ENCODE measurements at regions not wholly inside any gene's neighbourhood (a gene's known extent, or its start where the extent isn't known, plus 50 kb on each side); places are given as distances from the start of the nearest gene placed in this dataset.

DNA sequence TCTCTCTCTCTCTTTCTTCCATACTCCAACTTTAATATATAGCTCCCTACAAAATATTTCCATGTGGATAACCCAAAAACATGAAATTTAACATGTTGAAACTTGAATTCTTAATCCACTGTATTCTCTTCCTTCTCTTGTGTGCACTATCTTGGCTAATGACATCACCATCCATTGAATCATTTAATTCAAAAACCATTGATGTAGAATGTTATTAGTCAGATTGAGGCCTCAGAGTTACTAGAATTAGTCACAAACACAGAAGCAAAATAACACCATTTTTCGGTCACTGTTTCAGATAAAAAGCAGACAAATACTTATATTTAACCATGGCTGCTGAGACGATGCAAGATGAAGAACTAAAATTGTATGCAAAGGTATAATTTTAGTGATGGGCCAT is 256.9 kb upstream of the LRRC3B start:
- no peaks in the 10 kb centered on the region for H3K36me3 ChIP-seq (ENCODE audit: control insufficient read depth in 1 of 2, insufficient read depth in 2 of 2, low read length in 2 of 2)
- H3K27me3 ChIP-seq (ENCODE audit: low read depth, low read length), result no peaks in the 10 kb centered on the region
- peaks cover 0 to 3% of the 10 kb centered on the region in 2 donors for H3K9me3 ChIP-seq (ENCODE audit: control insufficient read depth in 1 of 2, low read length in 2 of 2)
- no peak overlapping the region for H3K4me3 ChIP-seq (ENCODE audit: low read depth in 1 of 2, low read length in 2 of 2)
- no peaks in the 10 kb centered on the region for H3K4me1 ChIP-seq (ENCODE audit: control insufficient read depth in 1 of 2, insufficient read depth in 2 of 2, low read length in 2 of 2)
- no peak overlapping the region for H3K27ac ChIP-seq (ENCODE audit: low read length)

DNA sequence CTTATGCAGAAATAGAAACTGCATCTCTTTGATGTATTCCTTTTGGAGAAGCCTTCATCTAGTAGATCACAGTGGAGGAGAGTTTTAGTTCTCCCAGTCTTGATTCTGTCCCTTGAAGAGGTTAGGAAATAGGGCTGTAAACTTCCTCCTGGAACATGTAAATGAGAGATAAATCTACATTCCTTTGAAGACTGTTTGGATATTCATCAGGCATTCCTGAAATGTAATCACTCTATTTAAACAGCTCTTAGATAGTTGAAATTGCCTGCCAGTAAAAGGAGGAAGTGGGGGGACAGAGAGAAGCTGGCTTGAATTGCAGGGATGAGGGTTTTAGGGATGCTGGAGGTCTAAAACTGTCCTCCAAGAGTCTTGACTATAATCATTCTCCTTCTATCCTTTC is 254.3 kb upstream of the LRRC3B start:
- no peaks in the 10 kb centered on the region for H3K36me3 ChIP-seq (ENCODE audit: control insufficient read depth in 1 of 2, insufficient read depth in 2 of 2, low read length in 2 of 2)
- no peak overlapping the region for H3K27ac ChIP-seq (ENCODE audit: low read length)
- H3K27me3 ChIP-seq (ENCODE audit: low read depth, low read length), result no peaks in the 10 kb centered on the region
- H3K9me3 ChIP-seq (ENCODE audit: control insufficient read depth in 1 of 2, low read length in 2 of 2), result no peaks in the 10 kb centered on the region
- H3K4me1 ChIP-seq (ENCODE audit: control insufficient read depth in 1 of 2, insufficient read depth in 2 of 2, low read length in 2 of 2), result no peaks in the 10 kb centered on the region
- no peak overlapping the region for H3K4me3 ChIP-seq (ENCODE audit: low read depth in 1 of 2, low read length in 2 of 2)

DNA sequence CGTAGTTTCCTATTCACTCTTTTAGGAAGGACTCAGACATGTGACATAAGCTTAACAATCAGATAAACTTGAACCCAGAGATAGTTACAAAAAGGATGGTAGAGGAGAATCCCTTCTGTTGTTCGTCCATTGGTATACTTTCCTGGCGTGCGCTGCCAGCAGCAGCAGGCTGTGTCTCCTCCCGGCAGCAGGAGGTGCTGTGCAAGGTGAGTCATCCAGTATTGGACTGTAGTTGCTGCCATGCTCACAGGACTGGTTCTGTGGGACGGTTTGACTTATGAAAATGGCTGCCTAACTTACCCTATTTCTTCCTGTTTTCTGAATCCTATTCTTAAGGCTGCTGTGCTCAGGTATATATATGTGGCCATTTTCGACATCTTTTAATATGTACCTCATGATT is 253.4 kb upstream of the LRRC3B start:
- Histone ChIP-seq H3K27ac (ENCODE audit: low read length) (no peak overlapping the region), H3K4me3 (ENCODE audit: low read depth in 1 of 2, low read length in 2 of 2) (no peak overlapping the region), H3K36me3 (ENCODE audit: control insufficient read depth in 1 of 2, insufficient read depth in 2 of 2, low read length in 2 of 2) (no peaks in the 10 kb centered on the region)

DNA sequence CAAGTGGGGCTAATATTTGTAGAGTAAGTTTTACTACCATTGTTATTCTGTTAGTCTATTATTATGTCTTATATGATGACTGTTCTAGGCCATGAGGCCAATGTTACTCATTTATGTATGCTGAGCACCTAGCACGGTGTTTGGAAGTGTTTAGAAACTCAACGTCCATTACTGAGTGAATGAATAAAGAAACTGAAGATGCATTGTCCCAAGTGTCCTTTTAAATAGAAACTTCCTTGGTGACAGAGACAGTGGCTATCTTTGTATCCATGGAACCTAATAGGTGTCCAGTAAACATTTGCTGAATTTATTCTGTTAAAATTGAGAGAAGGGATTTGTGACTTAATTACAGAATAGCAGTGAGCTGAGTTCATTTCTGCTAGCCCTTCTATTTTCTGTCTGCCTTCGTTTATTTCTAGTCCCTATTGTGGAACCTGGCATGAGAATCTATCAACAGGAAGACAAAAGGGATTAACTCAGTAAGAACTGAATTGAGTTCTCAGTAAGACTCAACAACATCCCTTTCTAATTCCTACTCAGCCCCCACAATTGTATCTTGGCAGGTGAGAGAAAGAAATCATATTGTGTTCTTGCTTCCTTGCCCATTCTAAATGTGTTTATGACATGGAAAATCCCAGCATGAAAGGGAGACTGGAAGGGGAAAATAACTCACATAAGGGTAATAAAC is 246.6 kb upstream of the LRRC3B start:
- H3K4me1 ChIP-seq (ENCODE audit: control insufficient read depth in 1 of 2, insufficient read depth in 2 of 2, low read length in 2 of 2), result no peaks in the 10 kb centered on the region
- no peaks in the 10 kb centered on the region for H3K9me3 ChIP-seq (ENCODE audit: control insufficient read depth in 1 of 2, low read length in 2 of 2)
- no peak overlapping the region for H3K4me3 ChIP-seq (ENCODE audit: low read depth in 1 of 2, low read length in 2 of 2)
- no peak overlapping the region for H3K27ac ChIP-seq (ENCODE audit: low read length)
- no peaks in the 10 kb centered on the region for H3K27me3 ChIP-seq (ENCODE audit: low read depth, low read length)
- H3K36me3 ChIP-seq (ENCODE audit: control insufficient read depth in 1 of 2, insufficient read depth in 2 of 2, low read length in 2 of 2), result no peaks in the 10 kb centered on the region

More for the DNA sequence above, 253.4 kb upstream of the LRRC3B start:
- no peaks in the 10 kb centered on the region for H3K4me1 ChIP-seq (ENCODE audit: control insufficient read depth in 1 of 2, insufficient read depth in 2 of 2, low read length in 2 of 2)
- no peaks in the 10 kb centered on the region for H3K9me3 ChIP-seq (ENCODE audit: control insufficient read depth in 1 of 2, low read length in 2 of 2)
- no peaks in the 10 kb centered on the region for H3K27me3 ChIP-seq (ENCODE audit: low read depth, low read length)

DNA sequence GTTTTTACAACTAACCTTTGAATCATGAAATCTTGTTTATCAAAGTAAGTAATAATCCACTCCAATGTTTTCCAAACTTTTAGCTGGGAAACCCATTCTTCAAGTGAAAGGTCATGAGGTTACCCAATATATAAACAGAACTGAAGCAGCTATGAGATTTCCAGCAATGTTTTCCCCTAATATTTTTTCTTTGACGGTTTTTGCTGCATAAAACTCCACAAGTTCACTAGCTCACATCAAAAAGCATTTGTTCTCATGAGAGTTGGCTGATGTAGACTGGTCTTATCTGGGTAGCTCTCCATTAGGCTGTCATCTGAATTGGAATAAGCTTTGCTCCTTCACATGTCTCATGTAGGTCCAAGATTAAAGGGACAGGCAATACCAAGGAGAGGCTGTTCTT is 241.2 kb upstream of the LRRC3B start:
- no peaks in the 10 kb centered on the region for H3K9me3 ChIP-seq (ENCODE audit: control insufficient read depth in 1 of 2, low read length in 2 of 2)
- no peak overlapping the region for H3K4me3 ChIP-seq (ENCODE audit: low read depth in 1 of 2, low read length in 2 of 2)
- no peak overlapping the region for H3K27ac ChIP-seq (ENCODE audit: low read length)
- H3K27me3 ChIP-seq (ENCODE audit: low read depth, low read length), result no peaks in the 10 kb centered on the region
- H3K4me1 ChIP-seq (ENCODE audit: control insufficient read depth in 1 of 2, insufficient read depth in 2 of 2, low read length in 2 of 2), result peaks cover 0 to 3% of the 10 kb centered on the region in 2 donors
- no peaks in the 10 kb centered on the region for H3K36me3 ChIP-seq (ENCODE audit: control insufficient read depth in 1 of 2, insufficient read depth in 2 of 2, low read length in 2 of 2)

DNA sequence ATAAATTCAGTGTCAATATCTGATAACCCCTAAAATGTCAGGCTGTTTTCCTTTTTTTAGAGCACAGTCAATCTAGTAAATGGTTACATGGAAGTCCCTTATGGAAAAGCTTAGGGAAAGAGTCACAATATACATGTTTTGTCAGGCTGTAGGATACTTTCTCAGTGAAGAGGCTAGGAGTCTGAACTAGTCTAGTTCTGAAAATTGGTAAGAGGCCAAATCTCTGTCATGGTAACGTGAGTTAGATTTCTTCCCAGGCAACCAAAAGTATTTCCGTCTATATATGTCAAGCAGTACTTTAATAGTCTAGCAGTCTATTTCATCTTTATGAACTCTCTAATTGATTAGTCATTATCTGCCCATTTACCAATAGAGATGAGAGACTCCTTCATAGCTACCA is 215.9 kb upstream of the LRRC3B start:
- no peaks in the 10 kb centered on the region for H3K36me3 ChIP-seq (ENCODE audit: control insufficient read depth in 1 of 2, insufficient read depth in 2 of 2, low read length in 2 of 2)
- no peaks in the 10 kb centered on the region for H3K27me3 ChIP-seq (ENCODE audit: low read depth, low read length)
- no peaks in the 10 kb centered on the region for H3K9me3 ChIP-seq (ENCODE audit: control insufficient read depth in 1 of 2, low read length in 2 of 2)
- H3K4me3 ChIP-seq (ENCODE audit: low read depth in 1 of 2, low read length in 2 of 2), result no peak overlapping the region
- H3K4me1 ChIP-seq (ENCODE audit: control insufficient read depth in 1 of 2, insufficient read depth in 2 of 2, low read length in 2 of 2), result no peaks in the 10 kb centered on the region
- H3K27ac ChIP-seq (ENCODE audit: low read length), result no peak overlapping the region

DNA sequence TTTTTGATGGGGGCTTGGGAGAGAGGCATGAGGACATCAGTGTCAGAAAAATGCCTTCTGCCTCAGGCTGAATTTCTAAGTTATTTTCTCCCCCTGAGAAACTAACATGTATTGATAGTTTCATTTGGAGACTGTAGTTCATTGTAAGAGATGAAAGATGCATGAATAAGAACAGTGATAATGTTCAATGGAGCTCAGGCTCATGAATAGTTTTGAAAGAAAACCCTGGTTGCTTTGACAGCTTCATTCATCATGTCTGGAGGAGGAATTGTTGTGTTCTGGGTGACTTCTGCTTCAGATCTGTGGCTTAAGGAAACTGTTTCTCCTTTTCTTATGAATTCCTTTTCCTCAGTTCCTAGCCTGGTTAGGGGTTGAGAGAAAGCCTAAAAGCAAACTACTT is 204.0 kb upstream of the LRRC3B start:
- no peaks in the 10 kb centered on the region for H3K4me1 ChIP-seq (ENCODE audit: control insufficient read depth in 1 of 2, insufficient read depth in 2 of 2, low read length in 2 of 2)
- H3K27me3 ChIP-seq (ENCODE audit: low read depth, low read length), result no peaks in the 10 kb centered on the region
- peaks cover 2 to 11% of the 10 kb centered on the region in 2 donors for H3K9me3 ChIP-seq (ENCODE audit: control insufficient read depth in 1 of 2, low read length in 2 of 2)
- no peak overlapping the region for H3K4me3 ChIP-seq (ENCODE audit: low read depth in 1 of 2, low read length in 2 of 2)
- H3K36me3 ChIP-seq (ENCODE audit: control insufficient read depth in 1 of 2, insufficient read depth in 2 of 2, low read length in 2 of 2), result no peaks in the 10 kb centered on the region
- H3K27ac ChIP-seq (ENCODE audit: low read length), result no peak overlapping the region

DNA sequence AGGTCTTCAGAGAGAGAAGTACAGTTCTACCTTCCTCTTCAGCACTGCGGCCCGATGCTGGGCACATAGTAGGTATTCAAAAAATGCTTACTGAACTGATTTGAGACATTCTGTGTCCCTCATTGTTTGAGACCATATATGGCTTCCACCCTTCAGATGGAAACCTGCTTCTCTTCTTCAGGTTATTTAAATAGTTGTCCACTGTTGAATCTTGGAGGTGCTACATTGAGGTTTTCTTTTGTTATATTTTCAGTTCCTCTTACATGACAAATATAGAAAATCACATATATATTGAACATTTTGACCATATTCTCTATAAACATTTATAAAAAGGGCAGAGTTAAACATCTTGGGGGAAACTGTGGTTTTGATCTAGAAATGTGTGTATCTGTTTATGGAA is 200.2 kb upstream of the LRRC3B start:
- Histone ChIP-seq H3K9me3 (ENCODE audit: control insufficient read depth in 1 of 2, low read length in 2 of 2) (no peaks in the 10 kb centered on the region), H3K36me3 (ENCODE audit: control insufficient read depth in 1 of 2, insufficient read depth in 2 of 2, low read length in 2 of 2) (no peaks in the 10 kb centered on the region), H3K4me1 (ENCODE audit: control insufficient read depth in 1 of 2, insufficient read depth in 2 of 2, low read length in 2 of 2) (no peaks in the 10 kb centered on the region), H3K27ac (ENCODE audit: low read length) (no peak overlapping the region), H3K27me3 (ENCODE audit: low read depth, low read length) (no peaks in the 10 kb centered on the region), H3K4me3 (ENCODE audit: low read depth in 1 of 2, low read length in 2 of 2) (no peak overlapping the region)

DNA sequence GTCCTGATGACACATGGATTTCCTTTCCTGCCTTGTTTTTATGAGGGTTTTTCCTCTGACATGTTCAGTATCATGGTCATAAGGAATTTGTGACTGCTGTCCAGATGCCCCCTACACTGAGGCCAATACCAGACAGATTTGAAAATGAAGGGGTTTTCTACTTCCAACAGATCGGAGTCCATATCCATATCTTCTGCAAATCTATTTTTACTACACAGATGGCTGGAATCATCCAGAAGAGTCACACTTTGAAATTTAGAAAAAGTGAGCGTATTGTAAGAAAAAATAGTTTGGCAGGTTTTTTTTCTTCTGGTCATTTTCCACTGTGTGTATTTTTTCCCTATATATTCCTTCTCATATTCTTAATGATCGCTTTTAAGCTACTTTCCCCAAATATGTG is 197.5 kb upstream of the LRRC3B start:
- Histone ChIP-seq H3K36me3 (ENCODE audit: control insufficient read depth in 1 of 2, insufficient read depth in 2 of 2, low read length in 2 of 2) (no peaks in the 10 kb centered on the region), H3K4me3 (ENCODE audit: low read depth in 1 of 2, low read length in 2 of 2) (no peak overlapping the region), H3K27ac (ENCODE audit: low read length) (no peak overlapping the region), H3K9me3 (ENCODE audit: control insufficient read depth in 1 of 2, low read length in 2 of 2) (no peaks in the 10 kb centered on the region), H3K27me3 (ENCODE audit: low read depth, low read length) (no peaks in the 10 kb centered on the region), H3K4me1 (ENCODE audit: control insufficient read depth in 1 of 2, insufficient read depth in 2 of 2, low read length in 2 of 2) (no peaks in the 10 kb centered on the region)

DNA sequence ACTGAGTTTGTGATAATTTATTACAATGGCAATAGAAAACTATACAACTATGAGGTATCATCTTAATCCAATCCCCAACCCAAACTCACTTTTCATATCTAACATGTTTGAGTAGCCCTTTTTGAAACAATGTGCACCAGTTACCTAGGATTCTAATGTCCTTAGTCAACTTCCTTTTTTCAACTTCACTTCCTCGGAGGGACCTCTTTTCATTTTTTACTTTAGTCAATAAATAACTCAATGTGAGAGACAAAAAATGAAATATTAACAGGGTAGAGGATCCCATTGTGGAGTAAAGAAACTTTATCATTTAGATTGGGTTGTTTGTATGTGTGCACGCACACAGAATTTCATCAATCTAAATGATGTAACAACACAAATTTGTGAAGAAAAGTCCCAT is 193.6 kb upstream of the LRRC3B start:
- Histone ChIP-seq H3K27ac (ENCODE audit: low read length) (no peak overlapping the region), H3K9me3 (ENCODE audit: control insufficient read depth in 1 of 2, low read length in 2 of 2) (no peaks in the 10 kb centered on the region), H3K4me3 (ENCODE audit: low read depth in 1 of 2, low read length in 2 of 2) (no peak overlapping the region), H3K27me3 (ENCODE audit: low read depth, low read length) (no peaks in the 10 kb centered on the region), H3K36me3 (ENCODE audit: control insufficient read depth in 1 of 2, insufficient read depth in 2 of 2, low read length in 2 of 2) (no peaks in the 10 kb centered on the region), H3K4me1 (ENCODE audit: control insufficient read depth in 1 of 2, insufficient read depth in 2 of 2, low read length in 2 of 2) (no peaks in the 10 kb centered on the region)

DNA sequence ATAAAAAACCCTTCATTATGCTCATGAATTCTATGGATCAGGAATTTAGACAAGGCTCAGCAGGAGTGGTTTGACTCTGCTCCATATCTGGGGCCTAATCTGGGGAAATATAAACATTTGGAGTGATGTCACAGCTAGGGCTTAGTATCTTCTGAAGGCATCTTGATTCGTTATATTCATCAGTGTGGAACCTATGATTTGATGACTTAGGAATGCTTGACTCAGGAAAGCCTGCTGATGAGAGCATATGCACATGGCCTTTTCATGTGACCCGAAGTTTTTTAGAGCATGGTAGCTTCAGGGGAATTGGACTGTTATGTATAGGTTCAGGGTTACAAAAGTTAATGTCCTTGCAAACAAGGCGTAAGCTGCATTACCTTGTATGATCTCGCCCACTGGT is 184.9 kb upstream of the LRRC3B start:
- H3K4me3 ChIP-seq (ENCODE audit: low read depth in 1 of 2, low read length in 2 of 2), result no peak overlapping the region
- no peak overlapping the region for H3K27ac ChIP-seq (ENCODE audit: low read length)
- peaks cover 0 to 2% of the 10 kb centered on the region in 2 donors for H3K9me3 ChIP-seq (ENCODE audit: control insufficient read depth in 1 of 2, low read length in 2 of 2)
- H3K36me3 ChIP-seq (ENCODE audit: control insufficient read depth in 1 of 2, insufficient read depth in 2 of 2, low read length in 2 of 2), result no peaks in the 10 kb centered on the region
- no peaks in the 10 kb centered on the region for H3K27me3 ChIP-seq (ENCODE audit: low read depth, low read length)
- H3K4me1 ChIP-seq (ENCODE audit: control insufficient read depth in 1 of 2, insufficient read depth in 2 of 2, low read length in 2 of 2), result no peaks in the 10 kb centered on the region

DNA sequence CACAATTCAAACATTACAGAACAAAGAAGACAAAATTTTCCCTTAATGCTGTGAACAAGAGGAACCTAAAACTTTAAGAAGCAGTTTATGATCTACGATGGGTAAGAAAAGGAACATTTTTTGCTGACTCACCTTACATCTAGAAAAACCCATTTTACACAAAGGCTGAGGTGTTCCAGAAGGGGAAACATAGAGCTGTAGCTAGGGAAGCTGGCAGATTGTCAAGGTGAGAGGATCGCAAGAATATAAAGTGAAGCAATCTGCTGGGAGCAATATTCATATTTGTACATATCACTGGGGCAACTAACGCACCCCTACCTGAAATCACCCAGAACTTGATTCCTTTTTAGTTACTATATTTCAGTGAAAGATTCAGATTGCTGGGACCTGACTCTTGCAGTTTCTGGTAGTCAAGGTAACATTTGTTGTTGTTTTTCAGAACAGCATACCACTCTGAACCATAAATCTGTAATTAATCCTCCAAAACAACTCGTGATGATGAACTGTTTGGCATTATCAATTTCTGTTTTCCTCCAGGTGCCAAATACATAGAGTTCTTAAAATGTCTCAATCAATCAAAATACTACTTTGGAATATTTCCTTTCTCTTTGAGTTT is 184.1 kb upstream of the LRRC3B start:
- Histone ChIP-seq H3K4me3 (ENCODE audit: low read depth in 1 of 2, low read length in 2 of 2) (no peak overlapping the region), H3K27ac (ENCODE audit: low read length) (no peak overlapping the region), H3K9me3 (ENCODE audit: control insufficient read depth in 1 of 2, low read length in 2 of 2) (peaks cover 0 to 2% of the 10 kb centered on the region in 2 donors)

More for the DNA sequence above, 184.1 kb upstream of the LRRC3B start:
- H3K4me1 ChIP-seq (ENCODE audit: control insufficient read depth in 1 of 2, insufficient read depth in 2 of 2, low read length in 2 of 2), result no peaks in the 10 kb centered on the region
- H3K27me3 ChIP-seq (ENCODE audit: low read depth, low read length), result no peaks in the 10 kb centered on the region
- no peaks in the 10 kb centered on the region for H3K36me3 ChIP-seq (ENCODE audit: control insufficient read depth in 1 of 2, insufficient read depth in 2 of 2, low read length in 2 of 2)

Data from muscle layer of duodenum (tissue), 2 donors.